Middle frontal gyrus (tissue), 1 donor: ENCODE measurements at regions not wholly inside any gene's neighbourhood (a gene's known extent, or its start where the extent isn't known, plus 50 kb on each side); places are given as distances from the start of the nearest gene placed in this dataset.
"Not testable (repeated sequence)": the region's sequence is repeated elsewhere in the genome, so short reads cannot be mapped to it uniquely, and the experiment has no call there.

Experiments used
- DNase-seq: peaks from one replicate; pipeline ENCODE4 v3.0.0-alpha.2; 2015; ENCODE audit warnings: low spot score; ENCODE audit errors: extremely low spot score

DNA sequence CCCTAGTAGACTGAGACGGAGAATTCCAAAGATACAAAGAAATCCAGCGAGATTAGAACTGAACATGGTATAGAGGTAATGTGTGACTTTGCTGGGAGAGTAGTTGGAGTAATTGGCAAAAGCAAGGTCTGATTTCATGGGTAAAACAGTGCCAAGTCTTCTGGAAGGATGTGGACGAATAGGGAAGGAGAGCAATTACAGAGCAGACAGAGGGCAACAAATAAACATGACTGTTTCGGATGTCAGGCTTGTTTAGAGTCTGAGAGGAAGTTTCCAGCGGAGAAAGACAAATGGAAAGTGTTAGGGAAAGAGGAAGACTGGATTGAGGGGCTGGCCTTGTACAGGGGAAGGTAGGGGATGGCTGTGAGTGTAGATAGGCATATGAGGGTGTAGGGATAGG is 190.4 kb upstream of the ADRA1D start:
- DNase-seq, result no peak

DNA sequence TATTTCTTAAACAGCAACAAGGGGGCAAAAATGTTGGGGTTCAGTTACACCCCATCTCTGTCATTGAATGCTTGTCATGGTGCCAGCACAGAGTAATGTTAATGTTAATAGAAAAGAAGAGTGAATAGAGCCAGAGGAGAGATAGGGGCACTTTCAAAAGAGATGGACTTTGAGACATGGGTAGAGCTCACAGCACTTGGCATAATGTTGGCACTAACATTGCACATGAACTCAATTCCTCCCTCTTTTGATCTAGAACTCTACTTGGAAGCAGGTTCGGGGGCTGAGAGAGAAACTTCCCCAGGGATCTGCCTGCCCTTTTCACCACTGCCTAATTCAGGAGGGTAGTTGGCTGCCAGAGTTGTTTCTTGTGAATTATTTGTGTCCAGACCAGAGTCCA is 188.0 kb upstream of the ADRA1D start:
- no peak for DNase-seq

DNA sequence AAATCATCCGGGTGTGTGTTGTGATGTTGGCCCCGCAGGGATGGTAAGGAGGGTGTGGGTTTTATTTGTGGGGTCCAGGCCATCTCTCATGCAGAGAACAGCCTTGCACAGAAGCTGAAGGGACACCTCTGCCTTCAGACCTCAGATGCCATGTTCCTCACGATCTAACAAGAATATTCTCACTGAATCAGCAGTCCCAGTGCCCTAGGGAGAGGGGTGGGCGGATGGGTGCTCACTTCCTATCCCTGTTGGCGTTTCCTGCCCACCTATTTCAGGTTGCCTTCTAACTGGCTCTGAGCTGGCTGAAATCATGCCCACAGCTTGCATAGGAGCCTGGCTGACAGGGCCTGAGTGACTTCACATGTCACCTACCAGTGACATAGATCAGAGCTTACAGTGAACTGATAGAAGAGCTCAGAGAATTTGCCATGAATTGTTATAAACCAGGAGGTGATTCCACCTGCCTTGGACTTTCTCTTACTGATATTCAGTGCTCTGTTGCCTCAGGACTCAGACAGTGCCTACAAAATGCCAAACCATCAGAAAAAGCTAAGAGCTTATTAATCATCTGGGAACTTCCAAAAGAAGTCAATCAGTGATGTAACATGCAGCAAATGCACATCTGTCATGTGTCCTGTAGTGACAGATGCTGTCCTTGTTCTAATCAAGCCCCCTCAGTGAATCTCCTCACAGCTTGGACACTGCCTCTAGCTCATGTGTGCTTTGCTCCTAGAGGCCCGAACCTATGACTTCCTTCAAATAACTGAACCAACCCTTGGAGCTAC is 186.8 kb upstream of the ADRA1D start:
- no peak for DNase-seq

DNA sequence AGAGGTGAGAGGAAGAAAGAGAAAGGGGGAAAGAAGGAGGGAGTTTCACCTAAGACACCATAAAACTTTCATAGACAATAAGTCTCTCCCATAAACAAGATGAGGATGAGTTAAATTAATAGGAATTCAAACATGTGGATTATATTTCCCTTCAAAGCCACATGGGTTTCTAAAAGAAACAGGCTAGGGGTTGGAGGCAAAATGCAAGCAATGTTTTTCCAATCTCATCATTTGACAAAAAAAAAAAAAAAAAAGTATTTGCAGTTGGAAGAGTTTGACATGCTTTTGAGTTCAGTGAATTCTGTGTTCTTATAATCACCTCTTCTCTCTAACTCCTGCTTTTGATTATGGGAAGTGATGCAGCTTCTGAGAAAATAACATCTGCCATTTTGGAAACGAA is 186.1 kb upstream of the ADRA1D start:
- DNase-seq, result no peak

DNA sequence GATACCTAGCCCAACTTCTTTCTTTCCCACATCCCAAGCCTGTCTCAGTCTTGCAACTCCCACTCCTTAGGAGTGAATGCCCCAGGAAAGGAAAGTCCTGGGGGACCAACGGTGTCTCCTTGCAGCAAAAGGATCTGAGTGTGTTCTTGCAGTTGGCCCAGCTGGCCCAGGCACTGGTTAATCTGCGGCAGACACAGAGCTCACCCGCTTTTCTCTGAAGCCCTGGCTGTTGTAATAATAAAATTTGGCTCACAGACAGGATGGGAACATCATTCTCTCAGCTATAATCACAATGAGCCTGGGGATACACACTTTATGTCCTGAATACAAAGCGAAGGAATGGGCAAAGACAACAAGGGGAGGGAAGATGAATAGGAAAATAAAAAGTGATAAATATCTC is 185.6 kb upstream of the ADRA1D start:
- DNase-seq, result no peak

DNA sequence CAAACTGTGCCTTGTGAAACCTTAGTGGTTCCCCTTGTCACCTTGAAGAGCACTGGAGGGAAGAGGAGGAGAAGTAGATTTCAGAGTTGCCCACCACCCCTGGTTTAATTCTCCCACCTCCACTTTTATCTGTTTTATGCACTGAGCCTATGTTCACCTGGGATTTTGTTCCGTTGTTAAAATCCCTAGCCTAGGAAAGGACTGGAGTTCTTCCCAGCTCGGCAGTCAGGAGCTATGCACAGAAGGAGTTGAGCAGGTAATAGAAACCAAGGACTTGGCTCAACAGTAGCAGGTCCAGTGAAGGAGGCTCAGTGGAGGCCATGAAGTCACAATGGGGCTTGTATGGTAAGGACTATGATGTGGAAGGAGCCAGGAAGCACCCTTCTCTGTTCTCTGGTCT is 182.4 kb upstream of the ADRA1D start:
- DNase-seq, result no peak

DNA sequence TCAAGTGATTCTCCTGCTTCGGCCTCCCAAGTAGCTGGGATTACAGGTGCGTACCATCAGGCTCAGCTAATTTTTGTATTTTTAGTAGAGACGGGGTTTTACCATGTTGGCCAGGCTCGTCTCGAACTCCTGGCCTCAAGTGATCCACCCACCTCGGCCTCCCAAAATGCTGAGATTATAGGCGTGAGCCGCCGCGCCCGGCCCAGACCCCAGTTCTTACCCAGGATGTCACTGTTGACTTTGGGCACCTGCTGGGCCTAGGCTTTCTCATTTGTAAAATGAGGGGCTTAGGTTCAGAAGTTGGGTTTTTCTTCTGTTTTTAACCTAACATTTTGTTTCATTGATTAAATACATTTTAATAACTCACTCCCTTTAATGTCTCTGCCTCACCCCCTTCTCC is 181.7 kb upstream of the ADRA1D start:
- DNase-seq, result not testable (repeated sequence)

DNA sequence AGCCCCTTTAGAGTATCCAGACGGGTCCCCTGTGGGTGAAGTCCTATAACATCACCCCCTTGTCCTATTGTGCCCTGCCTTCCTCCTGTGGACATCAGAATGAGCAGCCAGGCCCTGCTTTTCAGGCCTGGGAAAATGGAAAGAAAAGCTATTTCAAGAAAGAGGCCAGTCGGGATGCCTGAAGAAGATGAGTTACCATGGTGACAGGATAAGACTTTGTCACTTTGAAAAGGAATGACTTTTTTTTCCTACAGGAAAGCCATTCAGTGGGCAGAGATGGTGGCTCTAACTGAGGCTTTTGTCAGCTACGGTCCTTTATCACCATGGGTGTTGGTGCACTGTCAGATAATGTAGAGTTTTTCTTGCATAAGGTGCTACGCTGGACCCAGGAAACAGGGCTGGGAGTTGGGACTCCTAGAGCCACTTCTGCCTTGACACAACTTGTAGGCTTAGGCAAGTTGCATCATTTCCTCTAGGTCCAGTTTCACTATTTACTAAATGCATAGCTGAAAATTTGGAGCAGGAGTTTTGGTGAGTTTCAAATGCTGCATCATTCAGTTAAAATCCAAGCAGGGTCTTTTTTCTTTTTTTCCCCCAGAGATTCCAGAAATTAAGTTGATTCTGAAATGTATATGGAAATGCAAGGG is 179.0 kb upstream of the ADRA1D start:
- peak; percentile 6 for DNase-seq

DNA sequence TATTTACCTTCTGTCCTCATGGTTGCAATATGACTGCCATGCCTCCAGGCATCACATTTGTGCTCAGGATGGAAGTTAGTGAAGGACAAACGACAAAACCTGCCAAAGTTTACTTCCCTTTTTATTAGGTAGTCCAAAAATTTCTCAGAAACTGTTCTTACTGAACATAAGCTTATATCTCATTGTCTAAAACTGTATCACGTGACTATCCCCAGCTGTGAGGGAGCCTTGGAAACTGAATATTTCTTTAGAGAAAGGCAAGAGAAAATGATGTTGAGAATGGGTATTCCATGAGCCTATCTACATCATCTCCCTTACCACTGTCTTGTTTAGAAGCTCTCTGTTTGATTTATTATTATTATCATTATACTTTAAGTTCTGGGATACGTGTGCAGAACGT is 169.1 kb upstream of the ADRA1D start:
- DNase-seq, result no peak

DNA sequence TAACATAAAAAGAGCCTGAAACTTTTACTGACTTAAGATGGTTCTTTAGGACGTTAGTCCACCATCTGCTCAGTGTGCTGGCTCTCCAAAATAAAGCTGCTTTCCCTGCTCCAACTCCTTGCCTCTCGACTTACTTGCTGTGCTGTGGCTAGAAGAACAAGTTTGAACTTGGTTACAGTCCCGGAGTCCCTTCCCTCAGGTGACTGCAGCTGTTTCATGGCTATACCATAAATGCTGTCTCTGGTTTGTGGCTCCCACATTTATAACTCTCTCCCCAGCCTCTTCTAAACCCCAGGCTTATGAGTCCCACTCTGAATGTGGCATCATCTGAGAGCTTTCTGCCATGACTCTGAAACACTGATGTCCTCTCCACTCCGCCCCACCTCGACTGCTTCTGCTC is 166.2 kb upstream of the ADRA1D start:
- DNase-seq, result no peak

DNA sequence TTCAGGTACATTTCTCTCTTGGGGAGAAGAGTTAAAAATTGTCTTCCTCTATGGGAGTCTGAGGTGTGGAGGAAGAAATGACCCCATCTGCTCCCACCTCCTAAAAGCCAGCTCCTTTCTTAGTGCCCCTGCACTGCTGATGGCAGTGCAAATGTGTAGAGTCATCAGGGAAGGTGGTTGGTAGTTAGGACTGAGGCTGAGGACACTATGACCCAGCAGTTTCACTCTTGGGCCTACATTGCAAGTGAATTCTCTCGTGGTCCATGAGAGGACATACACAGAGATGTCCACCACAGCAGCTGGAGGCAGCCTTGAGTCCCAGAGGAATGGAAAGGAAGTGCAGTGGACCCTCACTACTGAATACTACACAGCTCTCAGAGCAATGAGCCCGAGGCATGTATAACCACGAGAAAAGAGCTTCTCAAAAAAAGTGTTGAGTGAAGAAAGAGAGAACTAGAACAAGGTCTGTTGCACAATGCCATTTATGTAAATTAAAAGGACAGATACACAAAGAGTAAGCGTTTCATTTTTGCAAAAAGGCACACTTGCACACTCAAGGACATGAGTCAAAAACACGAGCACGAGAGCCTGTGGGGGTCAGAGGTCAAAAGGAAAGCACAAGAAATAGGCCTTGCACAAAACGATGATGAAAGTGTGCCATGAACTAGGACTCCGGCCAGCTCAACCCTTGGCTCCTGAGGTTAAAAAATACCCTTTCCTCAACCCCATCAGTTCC is 164.4 kb upstream of the ADRA1D start:
- DNase-seq, result no peak

DNA sequence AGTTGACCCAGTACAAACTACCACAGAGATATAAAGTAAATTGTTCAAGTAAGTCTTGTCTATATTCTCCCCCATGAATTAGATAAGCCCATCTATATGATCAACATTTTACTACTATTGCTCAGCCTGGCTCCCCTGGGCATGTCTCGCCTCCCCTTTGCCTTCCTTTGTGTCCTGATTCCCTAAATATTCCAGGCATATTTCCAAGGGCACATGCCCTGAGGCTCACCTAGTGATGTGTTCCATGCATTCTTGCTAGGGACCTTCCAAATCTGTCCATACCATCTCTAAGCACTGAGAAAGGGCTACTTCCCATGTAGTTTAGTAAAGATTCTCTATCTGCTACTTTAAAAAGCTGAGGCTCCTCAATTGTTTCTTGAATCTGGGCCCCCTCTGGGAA is 163.1 kb upstream of the ADRA1D start:
- no peak for DNase-seq

DNA sequence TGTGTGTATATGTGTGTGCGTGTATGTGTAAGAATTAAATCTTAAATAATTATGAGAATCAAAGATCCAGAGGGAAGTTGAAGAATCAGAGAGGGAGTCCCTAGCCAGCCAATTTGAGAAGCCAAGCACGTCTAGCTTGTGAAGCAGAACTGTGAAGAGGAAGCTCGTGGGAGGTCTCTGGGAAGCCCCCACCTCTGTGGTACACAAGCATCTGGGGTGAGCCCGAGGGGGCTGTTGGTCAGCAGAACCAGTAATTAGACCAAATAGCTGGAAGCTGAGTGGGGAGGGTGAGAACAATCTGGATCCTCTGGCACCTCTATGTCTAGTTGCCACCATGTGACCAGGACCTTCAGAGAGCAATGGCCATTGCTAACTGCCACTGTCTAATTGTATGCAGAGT is 162.7 kb upstream of the ADRA1D start:
- no peak for DNase-seq

DNA sequence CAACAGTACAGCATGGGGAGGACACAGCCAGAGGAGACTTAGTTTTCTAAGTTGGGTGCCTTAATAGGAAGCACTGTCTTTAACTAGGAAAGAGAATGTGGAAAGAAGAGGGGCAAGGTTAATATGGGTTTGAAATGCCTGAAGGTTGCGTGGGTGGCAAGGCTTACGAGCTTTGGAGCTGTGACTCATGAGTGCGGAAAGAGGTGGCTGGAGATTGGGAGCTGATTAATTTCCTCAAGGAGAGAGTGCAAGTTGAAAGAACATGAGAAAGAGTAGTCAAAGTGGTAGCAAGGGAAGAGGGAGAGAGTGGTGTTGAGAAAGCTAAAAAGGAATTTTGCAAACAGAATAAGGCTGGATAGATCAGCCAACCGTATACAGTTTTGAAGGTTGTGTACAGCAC is 157.5 kb upstream of the ADRA1D start:
- no peak for DNase-seq

DNA sequence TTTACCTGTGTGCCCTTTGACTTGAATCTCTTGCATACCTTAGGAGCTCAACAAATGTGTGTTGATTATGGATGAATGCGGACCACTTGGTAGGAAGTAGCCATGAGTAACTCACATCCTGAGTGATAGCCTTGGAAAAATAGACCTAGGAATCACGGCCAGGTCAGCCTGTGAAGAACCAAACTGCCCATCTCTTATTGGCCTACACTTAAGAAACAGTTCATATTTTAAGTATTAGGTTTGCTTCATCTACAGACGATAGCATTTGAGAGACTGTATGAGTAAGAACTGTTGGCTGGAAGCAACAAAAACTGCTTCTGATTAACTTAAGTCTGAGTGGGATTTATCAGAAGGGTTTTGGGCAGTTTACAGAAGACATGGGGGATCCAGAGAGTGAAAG is 152.5 kb upstream of the ADRA1D start:
- DNase-seq, result no peak

DNA sequence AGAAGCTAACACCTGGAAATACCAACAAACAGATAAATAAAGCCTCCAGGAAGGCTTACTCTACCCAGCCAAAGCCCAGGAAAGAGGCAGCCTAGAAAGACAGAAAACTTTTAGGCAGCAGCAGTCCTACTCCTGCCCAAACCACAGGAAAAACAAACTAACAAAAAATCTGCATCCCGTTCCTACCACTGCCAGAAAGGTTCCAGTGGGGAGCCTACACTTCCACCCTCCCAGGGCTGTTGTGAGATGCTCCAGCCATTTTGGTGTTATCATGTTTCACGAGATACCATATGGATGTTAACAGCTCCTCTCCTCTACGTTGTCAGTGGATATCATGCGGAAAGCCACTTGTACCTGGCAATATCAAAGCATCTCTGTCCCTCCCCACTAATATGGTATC is 135.9 kb upstream of the ADRA1D start:
- no peak for DNase-seq

DNA sequence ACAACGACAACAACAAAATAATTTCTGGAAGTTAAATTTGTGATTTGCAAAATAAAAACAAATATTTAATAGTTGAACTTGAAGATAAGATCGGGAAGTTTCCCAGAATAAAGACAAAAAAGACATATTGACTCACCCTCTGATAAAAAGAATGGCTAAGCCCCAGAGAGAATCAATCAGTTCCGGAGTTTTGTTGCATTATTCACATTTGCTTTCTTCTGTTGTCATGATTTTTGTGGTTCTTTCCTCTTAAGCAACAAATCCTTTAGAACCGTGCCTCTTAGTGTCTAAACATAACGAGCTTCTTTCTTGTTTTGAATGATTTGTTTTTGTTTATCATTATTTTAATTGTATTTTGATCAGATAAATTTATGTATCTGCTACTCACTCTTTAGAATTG is 134.9 kb upstream of the ADRA1D start:
- no peak for DNase-seq

DNA sequence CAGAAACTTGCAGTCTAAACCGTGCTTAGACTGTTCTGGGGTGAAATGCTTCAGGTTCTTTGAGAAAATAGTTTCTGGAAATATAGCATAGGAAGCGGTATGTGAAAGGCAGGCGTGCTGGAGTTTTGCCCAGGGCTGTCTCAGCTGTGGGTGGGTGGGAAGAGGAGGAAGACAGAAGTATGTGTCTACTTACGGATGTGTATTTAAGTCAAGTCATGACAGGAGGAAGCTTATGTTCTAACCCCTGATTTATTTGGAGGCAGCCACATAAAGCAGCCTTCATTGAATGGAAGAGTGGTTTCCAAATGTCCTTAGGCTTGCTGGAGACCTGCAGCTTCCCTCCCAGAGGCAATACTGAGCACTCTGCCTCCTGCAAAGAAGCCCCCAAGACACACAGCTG is 126.8 kb upstream of the ADRA1D start:
- peak; percentile 32 for DNase-seq

DNA sequence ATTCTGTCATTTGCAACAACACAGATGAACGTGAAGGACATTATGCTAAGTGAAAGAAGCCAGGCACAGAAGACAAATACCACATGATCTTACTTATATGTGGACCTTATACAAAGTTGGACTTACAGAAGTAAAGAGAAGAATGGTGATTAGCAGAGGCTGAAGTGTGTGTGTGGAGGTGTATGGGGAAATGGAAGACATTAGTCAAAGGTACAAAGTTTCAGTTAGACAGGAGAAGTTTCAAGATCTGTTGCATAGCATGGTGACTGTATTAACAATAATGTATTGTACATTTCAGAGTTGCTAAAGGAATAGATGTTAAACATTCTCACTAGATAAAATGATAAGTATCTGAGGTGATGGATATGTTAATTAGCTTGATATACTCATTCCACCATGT is 124.4 kb upstream of the ADRA1D start:
- DNase-seq, result no peak

DNA sequence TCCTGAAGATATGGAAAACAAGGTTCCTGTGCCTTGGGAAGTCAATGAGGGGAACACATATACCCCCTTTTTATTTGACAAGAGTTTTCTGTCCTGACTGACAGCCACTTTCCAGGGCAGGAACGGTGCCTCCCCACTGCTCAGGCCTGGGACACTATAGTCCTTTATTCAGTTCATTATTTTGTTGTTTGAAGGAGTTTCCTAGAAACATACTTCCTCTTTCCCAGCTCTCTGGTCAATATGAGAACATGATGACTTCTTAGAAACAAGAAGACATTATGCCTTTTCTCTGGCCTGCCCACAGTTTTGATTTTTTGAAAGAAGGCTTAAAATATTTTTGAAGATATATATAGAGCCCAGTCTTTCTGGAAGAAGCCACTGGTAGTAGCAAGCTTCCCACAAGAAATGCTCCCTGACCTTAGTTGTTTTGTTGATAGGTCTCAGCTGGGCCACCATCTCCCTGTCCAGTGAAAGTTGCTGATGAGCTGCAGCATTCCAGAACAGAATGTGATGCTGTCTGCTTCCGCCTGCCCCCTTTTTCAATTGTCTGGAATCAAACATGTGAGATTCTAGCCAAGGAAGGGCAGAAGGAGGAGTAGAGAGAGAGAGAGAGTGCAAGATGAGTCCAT is 122.7 kb upstream of the ADRA1D start:
- DNase-seq, result no peak

DNA sequence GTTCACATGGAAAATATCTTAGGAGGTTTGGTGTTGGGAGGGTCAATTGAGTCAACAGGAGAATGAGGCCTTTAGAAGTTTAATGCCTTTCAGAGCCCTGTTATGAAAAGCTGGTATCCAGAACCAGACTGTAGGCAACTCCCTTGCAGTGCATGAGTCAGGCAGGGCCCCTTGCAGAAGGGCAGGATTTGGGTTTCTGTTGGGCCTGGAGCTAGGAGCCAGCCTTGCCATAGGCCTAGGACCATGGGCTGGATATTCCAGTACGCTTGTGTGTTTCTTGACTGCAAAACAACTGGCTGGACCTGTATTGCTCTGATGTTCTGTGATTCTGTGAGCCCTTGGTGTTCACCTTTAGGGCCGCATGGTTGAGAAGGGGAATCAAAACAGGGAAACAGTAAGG is 121.8 kb upstream of the ADRA1D start:
- no peak for DNase-seq

DNA sequence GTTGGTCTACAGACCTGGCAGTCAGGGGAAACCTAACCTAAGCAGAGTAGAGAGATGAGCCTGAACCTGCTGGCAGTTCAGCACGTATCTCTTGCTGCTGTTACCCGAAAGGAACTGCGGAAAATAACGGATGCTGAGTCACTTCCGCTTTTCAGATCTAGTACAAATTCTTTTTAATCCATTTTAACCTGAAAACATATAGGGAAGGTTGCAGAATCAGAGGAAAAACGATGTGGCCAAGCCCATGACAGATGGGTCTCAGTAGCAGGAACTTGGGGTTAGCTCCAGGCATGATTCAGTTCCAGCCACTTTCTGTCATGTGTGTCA is 120.7 kb upstream of the ADRA1D start:
- DNase-seq, result no peak
